ENCODE measurements at regions not wholly inside any gene's neighbourhood (a gene's known extent, or its start where the extent isn't known, plus 50 kb on each side); places are given as distances from the start of the nearest gene placed in this dataset.

GRCh38 chr10:121053151-121053550, 202.0 kb downstream of the WDR11 start:
- no peak for ATAC-seq
- no peak overlapping the region for H3K27ac ChIP-seq (ENCODE audit: low read depth, low read length)
- no TSS peak for BruUV-seq (replicated peaks)
- H3K4me2 ChIP-seq (ENCODE audit: low read length), result no peak overlapping the region
- intact Hi-C loops (cut with micrococcal nuclease), result no loop called here
- no peaks in the 10 kb centered on the region for H3K9me2 ChIP-seq (ENCODE audit: insufficient read depth)
- H3K79me2 ChIP-seq (ENCODE audit: insufficient read depth, low read length), result no peaks in the 10 kb centered on the region
- TF ChIP-seq SIN3A (IDR thresholded peaks at IDR 0.05; ENCODE audit: low read depth) (no peak), ZNF274 (IDR thresholded peaks at IDR 0.05; ENCODE audit: low read depth, low read length) (no peak), EGR1 (IDR thresholded peaks at IDR 0.05; ENCODE audit: low read depth) (no peak), CTCF (IDR thresholded peaks at IDR 0.05 in 2 of 3, conservative IDR thresholded peaks at IDR 0.05 in 1 of 3; ENCODE audit: borderline replicate concordance in 1 of 3, insufficient read depth in 1 of 3, low read depth in 2 of 3, low read length in 2 of 3) (no peak), JUND (IDR thresholded peaks at IDR 0.05) (no peak), ATF3 (IDR thresholded peaks at IDR 0.05) (no peak), CBX3 (IDR thresholded peaks at IDR 0.05; ENCODE audit: low read depth) (no peak), SRF (IDR thresholded peaks at IDR 0.05; ENCODE audit: low read depth) (no peak), SP1 (IDR thresholded peaks at IDR 0.05; ENCODE audit: low read depth) (no peak), TCF7L2 (IDR thresholded peaks at IDR 0.05; ENCODE audit: borderline replicate concordance, extremely low read depth, insufficient read depth, insufficient read length) (no peak), RAD21 (IDR thresholded peaks at IDR 0.05; ENCODE audit: low read depth) (no peak), POLR2AphosphoS5 (IDR thresholded peaks at IDR 0.05; ENCODE audit: low read depth, low read length) (no peak), REST (IDR thresholded peaks at IDR 0.05; ENCODE audit: low read depth) (no peak), CEBPB (IDR thresholded peaks at IDR 0.05; ENCODE audit: low read depth) (no peak), ZBTB33 (IDR thresholded peaks at IDR 0.05; ENCODE audit: extremely low read depth, insufficient replicate concordance, low read length) (no peak), ZFX (IDR thresholded peaks at IDR 0.05) (no peak)
- no peaks in the 10 kb centered on the region for H3K27me3 ChIP-seq (ENCODE audit: insufficient read depth, low read length)
- CTCF ChIA-PET, result interaction anchor here (1.7 kb wide), 1 partner anchor 17 kb away, joined by 4 read pairs; no protein-coding TSS in a partner anchor
- no peak overlapping the region for H3K9ac ChIP-seq (ENCODE audit: low read length)
- DNase-seq (ENCODE audit: low read depth, low spot score), result no peak
- no peaks in the 10 kb centered on the region for H3K4me1 ChIP-seq (ENCODE audit: control insufficient read depth in 1 of 2, insufficient read depth in 2 of 2, low read length in 2 of 2)
- H4K20me1 ChIP-seq (ENCODE audit: insufficient read depth), result no peaks in the 10 kb centered on the region
- RAD21 ChIA-PET (ENCODE audit: low non-redundant PET in 1 of 2, low total read pairs in 2 of 2, uncharacterized antibody in 2 of 2, unreplicated experiment in 2 of 2), result no interaction called here
- no peaks in the 10 kb centered on the region for H3K36me3 ChIP-seq (ENCODE audit: control insufficient read depth in 1 of 2, insufficient read depth in 2 of 2, low read length in 2 of 2)
- no peaks in the 10 kb centered on the region for H3K9me3 ChIP-seq (ENCODE audit: control insufficient read depth in 1 of 2, insufficient read depth in 1 of 2, low read depth in 1 of 2, low read length in 2 of 2)
- no peak overlapping the region for H2AFZ ChIP-seq (ENCODE audit: low read depth, low read length, poor library complexity, severe bottlenecking)
- H3K4me3 ChIP-seq (replicated peaks in 1 of 2; ENCODE audit: low read depth in 1 of 2, low read length in 2 of 2), result no peak overlapping the region
- POLR2A ChIA-PET, result no interaction called here
